HL-60 (cell line): ENCODE measurements at regions not wholly inside any gene's neighbourhood (a gene's known extent, or its start where the extent isn't known, plus 50 kb on each side); places are given as distances from the start of the nearest gene placed in this dataset.

Source experiments
- DNase-seq, 2 experiments: peaks; one replicate each; pipeline ENCODE4 v3.0.0-alpha.2; 2010 to 2020; ENCODE audit warnings: low read depth in 1 of 2, low spot score in 1 of 2
- H3K27ac ChIP-seq: fragments of 250-450 bp; sonication (Bioruptor Pico); replicated peaks from 2 replicates; pipeline ENCODE4 v1.5.1; 2020; ENCODE audit warnings: mild to moderate bottlenecking, moderate library complexity
- H3K27me3 ChIP-seq: fragments of 250-450 bp; sonication (Bioruptor Pico); 2 replicates; pipeline ENCODE4 v1.5.1; 2021; ENCODE audit warnings: mild to moderate bottlenecking, moderate library complexity; ENCODE audit not compliant: insufficient read depth, poor library complexity, severe bottlenecking
- H3K4me3 ChIP-seq: replicated peaks from 2 replicates; pipeline ENCODE4 v1.5.1; 2011; ENCODE audit warnings: mild to moderate bottlenecking, control low read depth, low read length; ENCODE audit not compliant: insufficient read depth
- GABPA ChIP-seq: IDR thresholded peaks from 2 replicates; pipeline ENCODE4 v1.6.1; 2012; ENCODE audit warnings: low read depth
- POLR2AphosphoS5 ChIP-seq: IDR thresholded peaks from 2 replicates; pipeline ENCODE4 v1.6.1; 2012; ENCODE audit warnings: low read depth
- SPI1 ChIP-seq: IDR thresholded peaks from 2 replicates; pipeline ENCODE4 v1.6.1; 2012; ENCODE audit warnings: low read depth, mild to moderate bottlenecking, borderline replicate concordance
- TF ChIP-seq, protein P1 (sequence below): IDR thresholded peaks from one replicate; pipeline ENCODE4 v1.5.1; 2011; ENCODE audit warnings: low read length, control low read depth, inconsistent platforms; ENCODE audit not compliant: insufficient read depth
- TF ChIP-seq, protein P2 (sequence below): IDR thresholded peaks from 2 replicates; pipeline ENCODE4 v1.6.1; 2012; ENCODE audit warnings: low read depth; ENCODE audit not compliant: insufficient replicate concordance

DNA sequence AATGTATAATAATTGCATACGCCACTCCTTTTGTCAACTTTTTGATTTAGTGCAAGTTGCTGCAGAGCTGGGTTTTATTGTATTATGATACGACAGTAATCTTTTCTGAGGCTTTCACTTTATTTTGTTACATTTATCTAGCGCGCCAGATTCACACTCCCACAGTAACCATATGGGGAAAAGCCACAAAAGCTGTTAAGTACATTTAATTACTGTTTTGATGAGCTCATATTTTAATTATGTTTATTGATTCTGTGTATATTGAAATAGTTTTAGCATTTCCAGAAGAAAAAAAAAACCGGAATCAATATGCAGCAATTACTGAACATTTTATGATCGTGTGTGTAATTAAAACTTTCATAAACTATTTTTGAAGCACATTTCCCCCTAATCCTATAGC is 118.5 kb downstream of the RAB11FIP2 start:
- no peak for DNase-seq
- TF ChIP-seq POLR2AphosphoS5 (no peak), SPI1 (no peak), GABPA (no peak)
- TF ChIP-seq, protein P1, sequence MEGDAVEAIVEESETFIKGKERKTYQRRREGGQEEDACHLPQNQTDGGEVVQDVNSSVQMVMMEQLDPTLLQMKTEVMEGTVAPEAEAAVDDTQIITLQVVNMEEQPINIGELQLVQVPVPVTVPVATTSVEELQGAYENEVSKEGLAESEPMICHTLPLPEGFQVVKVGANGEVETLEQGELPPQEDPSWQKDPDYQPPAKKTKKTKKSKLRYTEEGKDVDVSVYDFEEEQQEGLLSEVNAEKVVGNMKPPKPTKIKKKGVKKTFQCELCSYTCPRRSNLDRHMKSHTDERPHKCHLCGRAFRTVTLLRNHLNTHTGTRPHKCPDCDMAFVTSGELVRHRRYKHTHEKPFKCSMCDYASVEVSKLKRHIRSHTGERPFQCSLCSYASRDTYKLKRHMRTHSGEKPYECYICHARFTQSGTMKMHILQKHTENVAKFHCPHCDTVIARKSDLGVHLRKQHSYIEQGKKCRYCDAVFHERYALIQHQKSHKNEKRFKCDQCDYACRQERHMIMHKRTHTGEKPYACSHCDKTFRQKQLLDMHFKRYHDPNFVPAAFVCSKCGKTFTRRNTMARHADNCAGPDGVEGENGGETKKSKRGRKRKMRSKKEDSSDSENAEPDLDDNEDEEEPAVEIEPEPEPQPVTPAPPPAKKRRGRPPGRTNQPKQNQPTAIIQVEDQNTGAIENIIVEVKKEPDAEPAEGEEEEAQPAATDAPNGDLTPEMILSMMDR: no peak
- TF ChIP-seq, protein P2, sequence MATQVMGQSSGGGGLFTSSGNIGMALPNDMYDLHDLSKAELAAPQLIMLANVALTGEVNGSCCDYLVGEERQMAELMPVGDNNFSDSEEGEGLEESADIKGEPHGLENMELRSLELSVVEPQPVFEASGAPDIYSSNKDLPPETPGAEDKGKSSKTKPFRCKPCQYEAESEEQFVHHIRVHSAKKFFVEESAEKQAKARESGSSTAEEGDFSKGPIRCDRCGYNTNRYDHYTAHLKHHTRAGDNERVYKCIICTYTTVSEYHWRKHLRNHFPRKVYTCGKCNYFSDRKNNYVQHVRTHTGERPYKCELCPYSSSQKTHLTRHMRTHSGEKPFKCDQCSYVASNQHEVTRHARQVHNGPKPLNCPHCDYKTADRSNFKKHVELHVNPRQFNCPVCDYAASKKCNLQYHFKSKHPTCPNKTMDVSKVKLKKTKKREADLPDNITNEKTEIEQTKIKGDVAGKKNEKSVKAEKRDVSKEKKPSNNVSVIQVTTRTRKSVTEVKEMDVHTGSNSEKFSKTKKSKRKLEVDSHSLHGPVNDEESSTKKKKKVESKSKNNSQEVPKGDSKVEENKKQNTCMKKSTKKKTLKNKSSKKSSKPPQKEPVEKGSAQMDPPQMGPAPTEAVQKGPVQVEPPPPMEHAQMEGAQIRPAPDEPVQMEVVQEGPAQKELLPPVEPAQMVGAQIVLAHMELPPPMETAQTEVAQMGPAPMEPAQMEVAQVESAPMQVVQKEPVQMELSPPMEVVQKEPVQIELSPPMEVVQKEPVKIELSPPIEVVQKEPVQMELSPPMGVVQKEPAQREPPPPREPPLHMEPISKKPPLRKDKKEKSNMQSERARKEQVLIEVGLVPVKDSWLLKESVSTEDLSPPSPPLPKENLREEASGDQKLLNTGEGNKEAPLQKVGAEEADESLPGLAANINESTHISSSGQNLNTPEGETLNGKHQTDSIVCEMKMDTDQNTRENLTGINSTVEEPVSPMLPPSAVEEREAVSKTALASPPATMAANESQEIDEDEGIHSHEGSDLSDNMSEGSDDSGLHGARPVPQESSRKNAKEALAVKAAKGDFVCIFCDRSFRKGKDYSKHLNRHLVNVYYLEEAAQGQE: no peak
- Histone ChIP-seq H3K27me3 (no peaks in the 10 kb centered on the region), H3K4me3 (no peak overlapping the region), H3K27ac (no peak overlapping the region)

DNA sequence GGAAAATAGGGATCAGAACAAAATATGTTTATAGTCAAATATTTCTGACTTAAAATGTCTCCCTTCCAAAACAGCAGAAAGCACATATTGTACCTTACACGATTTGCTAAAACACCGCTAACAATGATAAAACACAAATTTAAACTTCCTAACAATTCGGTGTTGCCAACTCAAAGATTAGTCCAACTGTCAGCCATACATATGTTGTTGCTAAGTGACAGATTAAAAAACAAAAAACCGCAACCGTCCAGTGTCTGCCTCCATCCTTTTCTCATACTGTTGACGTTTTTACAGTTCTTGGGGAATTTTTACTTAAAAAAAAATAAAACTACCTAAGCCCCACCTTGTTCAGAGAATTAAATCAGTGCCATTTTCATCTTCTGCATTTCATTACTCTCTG is 118.0 kb downstream of the RAB11FIP2 start:
- Histone ChIP-seq H3K4me3 (no peak overlapping the region), H3K27me3 (no peaks in the 10 kb centered on the region), H3K27ac (no peak overlapping the region)
- no peak for TF ChIP-seq POLR2AphosphoS5
- TF ChIP-seq SPI1: no peak
- TF ChIP-seq GABPA: no peak
- TF ChIP-seq, protein P2: no peak
- TF ChIP-seq, protein P1: no peak
- no peak for DNase-seq

DNA sequence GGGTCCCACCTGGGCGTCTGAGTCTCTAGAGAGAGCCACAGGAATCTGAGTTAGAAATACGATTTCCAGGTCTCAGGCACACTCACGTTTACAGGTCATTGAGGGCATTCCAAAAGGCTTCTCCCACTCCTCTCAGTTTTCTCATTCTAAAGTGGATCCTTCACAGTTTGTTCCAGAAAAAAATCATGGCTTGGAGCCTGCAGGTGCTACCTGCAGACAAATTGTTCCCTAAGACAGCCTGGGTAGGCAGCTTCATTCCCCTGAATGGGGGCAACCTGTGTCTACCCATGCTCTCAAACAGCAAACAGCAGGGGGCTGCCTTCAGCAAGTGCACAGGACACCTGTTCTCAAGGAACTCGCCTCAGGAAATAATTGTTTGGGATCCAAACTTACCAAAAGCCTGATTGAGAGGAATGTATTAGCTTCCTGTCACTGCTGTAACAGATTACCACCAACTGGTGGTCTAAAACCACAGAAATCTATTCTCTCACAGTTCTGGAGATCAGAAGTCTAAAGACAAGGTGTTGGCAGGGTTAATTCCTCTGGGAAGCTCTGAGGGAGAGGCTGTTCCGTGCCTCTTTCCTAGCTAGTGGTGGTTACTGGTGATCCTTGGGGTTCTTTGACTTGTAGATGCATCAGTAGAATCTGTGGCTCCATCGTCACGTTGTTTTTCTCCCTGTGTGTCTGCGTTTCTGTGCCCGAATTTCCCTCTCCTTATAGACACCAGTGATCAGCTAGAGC is 117.2 kb downstream of the RAB11FIP2 start:
- no peaks in the 10 kb centered on the region for H3K27me3 ChIP-seq
- no peak for TF ChIP-seq POLR2AphosphoS5
- TF ChIP-seq GABPA: no peak
- no peak for TF ChIP-seq SPI1
- TF ChIP-seq, protein P1: no peak
- TF ChIP-seq, protein P2: no peak
- H3K27ac ChIP-seq: no peak overlapping the region
- no peak for DNase-seq
- no peak overlapping the region for H3K4me3 ChIP-seq
